ENCODE measurements at regions not wholly inside any gene's neighbourhood (a gene's known extent, or its start where the extent isn't known, plus 50 kb on each side); places are given as distances from the start of the nearest gene placed in this dataset.

DNA sequence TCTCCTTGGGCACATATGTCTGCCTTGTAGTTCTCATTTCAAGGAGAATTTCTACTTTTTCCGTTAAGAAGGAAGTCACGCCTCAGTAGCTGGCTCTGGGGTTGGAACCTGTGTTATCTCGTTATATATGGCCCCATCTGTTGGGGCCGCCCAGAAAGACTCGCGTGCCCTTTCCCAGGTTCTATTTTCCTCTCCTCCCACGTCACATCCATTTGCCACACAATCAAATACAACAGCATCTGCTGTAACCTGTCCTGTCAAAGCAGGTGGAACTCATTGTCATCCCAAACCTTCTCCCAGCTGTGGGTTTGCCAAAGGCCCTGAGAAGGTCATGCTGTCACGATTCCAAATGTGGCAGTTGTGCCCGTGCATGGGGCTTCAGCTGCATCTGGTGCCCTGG is 213.1 kb upstream of the ZBED5 start:
- H3K36me3 ChIP-seq, result no peaks in the 10 kb centered on the region
- no peak overlapping the region for H3K4me3 ChIP-seq
- no peak for TF ChIP-seq CTCF (IDR thresholded peaks at IDR 0.05; ENCODE audit: borderline replicate concordance)
- no peak for DNase-seq
- H3K27ac ChIP-seq (replicated peaks), result no peak overlapping the region
- no peaks in the 10 kb centered on the region for H3K9me3 ChIP-seq (replicated peaks)
- no peaks in the 10 kb centered on the region for H3K27me3 ChIP-seq (ENCODE audit: low read depth)
- intact Hi-C loops (cut with micrococcal nuclease), result no loop called here
- no peaks in the 10 kb centered on the region for H3K4me1 ChIP-seq

- Histone ChIP-seq H3K27ac (replicated peaks) (no peak overlapping the region), H3K9me3 (replicated peaks) (no peaks in the 10 kb centered on the region), H3K4me1 (no peaks in the 10 kb centered on the region), H3K36me3 (no peaks in the 10 kb centered on the region), H3K4me3 (no peak overlapping the region), H3K27me3 (ENCODE audit: low read depth) (no peaks in the 10 kb centered on the region)
- intact Hi-C loops (cut with micrococcal nuclease), result no loop called here
- DNase-seq, result no peak
- TF ChIP-seq CTCF (IDR thresholded peaks at IDR 0.05; ENCODE audit: borderline replicate concordance), result no peak
These were observed 212.3 kb upstream of the ZBED5 start for GRCh38 chr11:11069841-11070835.

DNA sequence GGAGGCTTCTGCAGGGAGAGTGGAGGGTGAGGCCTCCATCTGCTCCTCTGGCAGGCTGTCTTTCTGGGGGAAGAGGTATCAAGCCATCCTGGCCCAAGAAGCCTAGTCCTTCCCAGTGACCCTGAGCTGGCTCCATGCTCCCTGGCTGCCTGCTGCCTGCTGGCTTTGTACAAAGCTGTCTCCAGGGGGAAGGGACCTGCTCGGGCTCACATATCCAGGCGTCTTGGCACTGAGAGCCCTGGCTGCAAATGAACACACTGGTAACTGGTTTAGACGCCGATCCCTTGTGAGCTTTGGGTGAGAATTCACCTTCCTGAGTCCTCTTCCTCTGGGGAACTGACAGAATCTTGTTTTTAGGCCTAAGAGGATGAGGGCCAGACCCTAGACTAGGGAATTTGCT is 210.3 kb upstream of the ZBED5 start:
- no peaks in the 10 kb centered on the region for H3K36me3 ChIP-seq
- H3K4me1 ChIP-seq, result no peaks in the 10 kb centered on the region
- no peak for TF ChIP-seq CTCF (IDR thresholded peaks at IDR 0.05; ENCODE audit: borderline replicate concordance)
- intact Hi-C loops (cut with micrococcal nuclease), result no loop called here
- no peak overlapping the region for H3K27ac ChIP-seq (replicated peaks)
- H3K4me3 ChIP-seq, result no peak overlapping the region
- no peaks in the 10 kb centered on the region for H3K9me3 ChIP-seq (replicated peaks)
- H3K27me3 ChIP-seq (ENCODE audit: low read depth), result no peaks in the 10 kb centered on the region
- no peak for DNase-seq

DNA sequence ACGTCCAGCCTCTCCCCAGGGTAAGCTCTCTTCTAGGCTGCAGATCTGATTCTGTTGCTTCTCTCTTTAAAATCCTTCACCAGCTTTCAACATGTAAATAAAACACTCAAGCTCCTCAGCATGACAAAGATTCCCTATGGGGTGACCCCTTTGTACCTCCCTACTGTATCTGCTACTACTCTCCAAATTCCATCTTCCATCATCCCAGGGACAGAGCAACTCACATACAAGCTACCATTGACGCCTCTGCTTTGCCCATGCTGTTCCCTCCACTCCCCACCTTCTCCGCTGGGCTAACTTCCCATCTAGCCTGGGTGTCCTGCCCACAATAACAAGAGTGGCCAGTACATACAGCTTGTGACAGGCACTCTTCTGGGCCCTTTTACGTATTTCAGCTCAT is 207.5 kb upstream of the ZBED5 start:
- Histone ChIP-seq H3K4me1 (no peaks in the 10 kb centered on the region), H3K9me3 (replicated peaks) (no peaks in the 10 kb centered on the region), H3K36me3 (no peaks in the 10 kb centered on the region), H3K27ac (replicated peaks) (no peak overlapping the region), H3K4me3 (no peak overlapping the region), H3K27me3 (ENCODE audit: low read depth) (no peaks in the 10 kb centered on the region)
- intact Hi-C loops (cut with micrococcal nuclease), result no loop called here
- no peak for TF ChIP-seq CTCF (IDR thresholded peaks at IDR 0.05; ENCODE audit: borderline replicate concordance)
- no peak for DNase-seq

DNA sequence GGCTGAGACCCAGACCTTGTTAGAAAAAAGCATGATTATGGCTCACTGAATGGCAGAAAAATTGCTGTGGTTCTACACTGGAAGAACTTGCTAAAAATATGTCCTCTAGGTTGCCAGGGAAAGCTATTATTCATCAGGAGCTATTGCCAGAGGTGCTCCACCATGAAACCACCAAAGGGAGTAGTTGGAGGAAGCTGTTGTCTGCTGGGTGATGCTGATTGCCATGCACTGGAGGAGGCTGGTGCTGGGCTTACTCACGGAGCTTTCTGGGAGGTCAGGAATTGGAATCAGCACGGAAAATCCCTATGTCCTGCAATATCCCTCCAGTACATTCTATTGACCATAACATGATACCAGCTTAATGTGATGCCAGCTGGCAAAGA is 199.6 kb upstream of the ZBED5 start:
- Histone ChIP-seq H3K4me3 (no peak overlapping the region), H3K9me3 (replicated peaks) (peaks cover 46% of the 10 kb centered on the region), H3K4me1 (no peaks in the 10 kb centered on the region), H3K36me3 (no peaks in the 10 kb centered on the region), H3K27ac (replicated peaks) (no peak overlapping the region), H3K27me3 (ENCODE audit: low read depth) (no peaks in the 10 kb centered on the region)
- DNase-seq, result no peak
- intact Hi-C loops (cut with micrococcal nuclease), result no loop called here
- no peak for TF ChIP-seq CTCF (IDR thresholded peaks at IDR 0.05; ENCODE audit: borderline replicate concordance)
